ENCODE measurements at regions not wholly inside any gene's neighbourhood (a gene's known extent, or its start where the extent isn't known, plus 50 kb on each side); places are given as distances from the start of the nearest gene placed in this dataset.
"Not testable (repeated sequence)": the region's sequence is repeated elsewhere in the genome, so short reads cannot be mapped to it uniquely, and the experiment has no call there.

DNA sequence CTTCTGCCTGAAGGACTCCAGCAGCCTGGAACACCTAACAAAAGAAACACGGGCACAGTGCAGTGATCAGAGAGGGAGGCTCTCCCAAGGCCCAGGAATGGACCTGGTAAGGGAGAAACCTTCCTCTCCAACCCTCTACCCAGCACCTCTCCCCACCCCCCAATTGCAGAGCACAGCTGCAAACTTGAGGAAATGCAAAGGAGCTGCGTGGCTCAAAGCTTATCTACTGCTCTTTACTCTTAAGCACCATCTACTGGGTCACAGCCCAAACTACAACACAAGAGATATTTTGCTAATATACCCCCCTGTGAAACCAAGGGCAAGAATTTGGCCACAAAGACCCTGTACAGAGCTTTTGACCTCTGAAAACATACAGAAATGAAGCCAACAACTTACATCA lies 328.3 kb downstream of the OXSM start:
- ATAC-seq (ENCODE audit: insufficient read depth, low FRiP score) (no peak), DNase-seq (no peak)
- H3K27me3 ChIP-seq (ENCODE audit: control insufficient read depth in 3 of 3, insufficient read depth in 3 of 3, low read length in 2 of 3), result no peaks in the 10 kb centered on the region
- whole genome bisulfite sequencing, 2 donors, result 45 to 66% methylated on average over 2 of the region's 2 CpGs
- no peaks in the 10 kb centered on the region for H3K36me3 ChIP-seq (ENCODE audit: control insufficient read depth in 4 of 4, insufficient read depth in 4 of 4, low read length in 4 of 4)
- TF ChIP-seq, protein P1, sequence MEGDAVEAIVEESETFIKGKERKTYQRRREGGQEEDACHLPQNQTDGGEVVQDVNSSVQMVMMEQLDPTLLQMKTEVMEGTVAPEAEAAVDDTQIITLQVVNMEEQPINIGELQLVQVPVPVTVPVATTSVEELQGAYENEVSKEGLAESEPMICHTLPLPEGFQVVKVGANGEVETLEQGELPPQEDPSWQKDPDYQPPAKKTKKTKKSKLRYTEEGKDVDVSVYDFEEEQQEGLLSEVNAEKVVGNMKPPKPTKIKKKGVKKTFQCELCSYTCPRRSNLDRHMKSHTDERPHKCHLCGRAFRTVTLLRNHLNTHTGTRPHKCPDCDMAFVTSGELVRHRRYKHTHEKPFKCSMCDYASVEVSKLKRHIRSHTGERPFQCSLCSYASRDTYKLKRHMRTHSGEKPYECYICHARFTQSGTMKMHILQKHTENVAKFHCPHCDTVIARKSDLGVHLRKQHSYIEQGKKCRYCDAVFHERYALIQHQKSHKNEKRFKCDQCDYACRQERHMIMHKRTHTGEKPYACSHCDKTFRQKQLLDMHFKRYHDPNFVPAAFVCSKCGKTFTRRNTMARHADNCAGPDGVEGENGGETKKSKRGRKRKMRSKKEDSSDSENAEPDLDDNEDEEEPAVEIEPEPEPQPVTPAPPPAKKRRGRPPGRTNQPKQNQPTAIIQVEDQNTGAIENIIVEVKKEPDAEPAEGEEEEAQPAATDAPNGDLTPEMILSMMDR (IDR thresholded peaks at IDR 0.05; ENCODE audit: control extremely low read depth, extremely low read depth), result no peak
- peaks cover 0 to 5% (median 1%) of the 10 kb centered on the region in 4 donors for H3K9me3 ChIP-seq (ENCODE audit: control insufficient read depth in 4 of 4, insufficient read depth in 3 of 4, low read length in 3 of 4)
- H3K9ac ChIP-seq (ENCODE audit: insufficient read depth in 1 of 2, low read length in 2 of 2), result no peak overlapping the region
- H3K4me1 ChIP-seq (ENCODE audit: control insufficient read depth in 5 of 5, insufficient read depth in 5 of 5, low read length in 5 of 5), result no peaks in the 10 kb centered on the region
- no peak overlapping the region for H3K27ac ChIP-seq (ENCODE audit: low read depth in 1 of 2, low read length in 1 of 2)
- H3K4me3 ChIP-seq, result no peak overlapping the region

DNA sequence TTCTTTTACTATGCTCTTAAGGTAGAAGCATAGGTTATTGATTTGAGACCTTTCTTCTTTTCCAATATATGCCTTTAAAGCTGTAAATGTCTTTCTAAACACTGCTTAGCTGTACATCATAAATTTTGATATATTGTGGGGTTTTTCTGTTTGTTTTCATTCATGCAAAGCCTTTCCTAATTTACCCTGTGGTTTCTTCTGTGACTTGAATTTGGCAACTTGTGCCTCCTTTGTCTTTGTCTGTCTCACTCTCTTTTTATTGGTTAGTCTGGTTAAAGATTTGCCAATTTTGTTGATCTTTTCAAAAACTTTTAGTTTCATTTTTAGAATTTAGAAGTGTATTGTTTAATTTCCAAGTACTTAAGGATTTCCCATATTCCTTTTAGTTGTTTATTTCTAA lies 343.1 kb downstream of the OXSM start:
- Histone ChIP-seq H3K4me3 (no peak overlapping the region), H3K27ac (ENCODE audit: low read depth in 1 of 2, low read length in 1 of 2) (no peak overlapping the region), H3K9ac (ENCODE audit: insufficient read depth in 1 of 2, low read length in 2 of 2) (no peak overlapping the region), H3K27me3 (ENCODE audit: control insufficient read depth in 3 of 3, insufficient read depth in 3 of 3, low read length in 2 of 3) (no peaks in the 10 kb centered on the region), H3K36me3 (ENCODE audit: control insufficient read depth in 4 of 4, insufficient read depth in 4 of 4, low read length in 4 of 4) (no peaks in the 10 kb centered on the region), H3K4me1 (ENCODE audit: control insufficient read depth in 5 of 5, insufficient read depth in 5 of 5, low read length in 5 of 5) (no peaks in the 10 kb centered on the region), H3K9me3 (ENCODE audit: control insufficient read depth in 4 of 4, insufficient read depth in 3 of 4, low read length in 3 of 4) (peaks cover 0 to 4% (median 0%) of the 10 kb centered on the region in 4 donors)
- no peak for DNase-seq
- TF ChIP-seq, protein P1 (IDR thresholded peaks at IDR 0.05; ENCODE audit: control extremely low read depth, extremely low read depth), result no peak
- ATAC-seq (ENCODE audit: insufficient read depth, low FRiP score), result no peak

DNA sequence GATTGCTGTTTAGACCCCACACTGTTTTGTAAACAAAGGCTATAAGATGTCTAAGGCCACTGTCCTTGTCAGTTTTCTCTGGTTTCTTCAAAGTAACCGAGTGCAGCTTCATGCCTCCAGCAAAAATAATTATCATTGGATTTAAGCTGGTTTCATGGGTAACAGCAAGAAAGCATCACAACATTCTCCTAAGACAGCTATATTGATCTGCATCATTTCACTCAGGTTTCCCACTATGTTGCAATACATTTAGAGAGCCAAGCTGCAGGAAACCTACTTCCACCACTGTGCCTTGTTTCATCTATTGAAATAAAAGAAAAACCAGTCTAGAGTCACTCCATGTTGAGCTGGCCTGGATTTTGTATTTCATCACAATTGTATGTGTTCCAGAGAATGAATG lies 351.4 kb downstream of the OXSM start:
- H3K4me1 ChIP-seq (ENCODE audit: control insufficient read depth in 5 of 5, insufficient read depth in 5 of 5, low read length in 5 of 5), result no peaks in the 10 kb centered on the region
- no peaks in the 10 kb centered on the region for H3K27me3 ChIP-seq (ENCODE audit: control insufficient read depth in 3 of 3, insufficient read depth in 3 of 3, low read length in 2 of 3)
- no peak overlapping the region for H3K9ac ChIP-seq (ENCODE audit: insufficient read depth in 1 of 2, low read length in 2 of 2)
- no peak overlapping the region for H3K4me3 ChIP-seq
- H3K36me3 ChIP-seq (ENCODE audit: control insufficient read depth in 4 of 4, insufficient read depth in 4 of 4, low read length in 4 of 4), result no peaks in the 10 kb centered on the region
- no peak overlapping the region for H3K27ac ChIP-seq (ENCODE audit: low read depth in 1 of 2, low read length in 1 of 2)
- TF ChIP-seq, protein P1 (IDR thresholded peaks at IDR 0.05; ENCODE audit: control extremely low read depth, extremely low read depth), result no peak
- ATAC-seq (ENCODE audit: insufficient read depth, low FRiP score) (no peak), DNase-seq (peak in 1 of 3 donors; percentile 8)
- WGBS, 2 donors, result 75 to 93% methylated on average over 1 of the region's 1 CpG
- H3K9me3 ChIP-seq (ENCODE audit: control insufficient read depth in 4 of 4, insufficient read depth in 3 of 4, low read length in 3 of 4), result peaks cover 0 to 6% (median 1%) of the 10 kb centered on the region in 4 donors

DNA sequence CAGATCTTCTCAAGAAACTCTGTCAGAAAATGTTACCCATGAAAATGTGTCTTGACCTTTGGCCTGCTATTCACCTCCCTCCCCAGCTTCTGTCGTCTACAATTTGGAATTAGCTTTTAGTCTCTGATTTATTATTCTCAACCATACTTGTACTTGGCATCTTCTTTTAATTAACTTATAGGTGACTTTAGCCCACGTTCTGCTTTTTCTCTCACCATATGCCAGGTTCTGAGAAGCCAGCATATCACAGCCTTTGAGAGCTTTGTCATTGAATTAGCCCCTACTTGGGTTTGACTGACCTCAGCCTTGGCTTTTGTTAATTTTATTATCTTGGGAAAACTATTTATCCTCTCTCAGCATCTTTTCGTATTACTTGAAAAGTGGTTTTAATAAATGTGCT lies 355.9 kb downstream of the OXSM start:
- H3K4me1 ChIP-seq (ENCODE audit: control insufficient read depth in 5 of 5, insufficient read depth in 5 of 5, low read length in 5 of 5), result no peaks in the 10 kb centered on the region
- no peaks in the 10 kb centered on the region for H3K27me3 ChIP-seq (ENCODE audit: control insufficient read depth in 3 of 3, insufficient read depth in 3 of 3, low read length in 2 of 3)
- H3K9ac ChIP-seq (ENCODE audit: insufficient read depth in 1 of 2, low read length in 2 of 2), result no peak overlapping the region
- H3K4me3 ChIP-seq, result no peak overlapping the region
- no peaks in the 10 kb centered on the region for H3K36me3 ChIP-seq (ENCODE audit: control insufficient read depth in 4 of 4, insufficient read depth in 4 of 4, low read length in 4 of 4)
- no peak overlapping the region for H3K27ac ChIP-seq (ENCODE audit: low read depth in 1 of 2, low read length in 1 of 2)
- ATAC-seq (ENCODE audit: insufficient read depth, low FRiP score) (no peak), DNase-seq (no peak)
- TF ChIP-seq, protein P1 (IDR thresholded peaks at IDR 0.05; ENCODE audit: control extremely low read depth, extremely low read depth), result no peak
- WGBS, 2 donors, result 75 to 82% methylated on average over 3 of the region's 3 CpGs
- no peaks in the 10 kb centered on the region for H3K9me3 ChIP-seq (ENCODE audit: control insufficient read depth in 4 of 4, insufficient read depth in 3 of 4, low read length in 3 of 4)

DNA sequence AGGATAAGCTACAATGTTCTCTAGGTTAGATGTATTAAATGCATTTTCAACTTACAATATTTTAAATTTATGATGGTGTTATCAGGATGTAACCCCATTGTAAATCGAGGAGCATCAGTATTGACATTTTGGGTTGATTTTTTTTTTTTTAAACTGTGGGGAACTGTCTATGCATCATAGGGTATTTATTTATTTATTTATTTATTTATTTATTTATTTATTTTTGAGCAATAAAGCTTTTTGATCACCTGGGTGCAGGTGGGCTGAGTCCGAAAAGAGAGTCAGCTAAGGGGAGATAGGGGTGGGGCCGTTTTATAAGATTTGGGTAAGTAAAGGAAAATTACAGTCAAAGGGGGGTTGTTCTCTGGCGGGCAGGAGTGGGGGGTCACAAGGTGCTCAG lies 367.5 kb downstream of the OXSM start:
- not testable (repeated sequence) for DNase-seq; H3K9me3 ChIP-seq (ENCODE audit: control insufficient read depth in 4 of 4, insufficient read depth in 3 of 4, low read length in 3 of 4); H3K27ac ChIP-seq (ENCODE audit: low read depth in 1 of 2, low read length in 1 of 2); H3K36me3 ChIP-seq (ENCODE audit: control insufficient read depth in 4 of 4, insufficient read depth in 4 of 4, low read length in 4 of 4); H3K4me1 ChIP-seq (ENCODE audit: control insufficient read depth in 5 of 5, insufficient read depth in 5 of 5, low read length in 5 of 5); H3K9ac ChIP-seq (ENCODE audit: insufficient read depth in 1 of 2, low read length in 2 of 2); ATAC-seq (ENCODE audit: insufficient read depth, low FRiP score); H3K27me3 ChIP-seq (ENCODE audit: control insufficient read depth in 3 of 3, insufficient read depth in 3 of 3, low read length in 2 of 3); H3K4me3 ChIP-seq
- WGBS, 2 donors, result 91 to 92% methylated on average over 4 of the region's 4 CpGs
